HEK293T (cell line): ENCODE measurements at regions not wholly inside any gene's neighbourhood (a gene's known extent, or its start where the extent isn't known, plus 50 kb on each side); places are given as distances from the start of the nearest gene placed in this dataset.

Source experiments
- CTCF ChIA-PET: fragments of 350-600 bp; formaldehyde crosslinking; extraction: SDS; loops from one replicate; lab custom pipeline; 2021; ENCODE audit warnings: antibody characterized with exemption, inconsistent platforms; lab: Yijun Ruan, JAX
- POLR2A ChIA-PET: fragments of 350-600 bp; formaldehyde crosslinking; extraction: SDS; loops from one replicate; lab custom pipeline; 2020; ENCODE audit warnings: antibody characterized with exemption, inconsistent platforms; lab: Yijun Ruan, JAX
- DNase-seq: peaks from one replicate; pipeline ENCODE4 v3.0.0; 2012; ENCODE audit warnings: mixed read lengths; ENCODE audit errors: extremely low spot score
- ARNT ChIP-seq: fragments of 450-650 bp; IDR thresholded peaks from 2 replicates; pipeline ENCODE4 v1.6.1; 2017; ENCODE audit warnings: mild to moderate bottlenecking
- BHLHE40 ChIP-seq: fragments of 450-650 bp; IDR thresholded peaks from 2 replicates; pipeline ENCODE4 v1.6.1; 2016; ENCODE audit warnings: mild to moderate bottlenecking, moderate library complexity, borderline replicate concordance
- CTBP1 ChIP-seq: fragments of 450-650 bp; IDR thresholded peaks from 2 replicates; pipeline ENCODE4 v1.6.1; 2016; ENCODE audit warnings: borderline replicate concordance
- ELF4 ChIP-seq: fragments of 450-650 bp; IDR thresholded peaks from 2 replicates; pipeline ENCODE4 v1.6.1; 2017; ENCODE audit warnings: antibody characterized with exemption
- FOXA1 ChIP-seq: fragments of 450-650 bp; IDR thresholded peaks from 2 replicates; pipeline ENCODE4 v1.6.1; 2016; ENCODE audit warnings: mild to moderate bottlenecking
- FOXK2 ChIP-seq: fragments of 450-650 bp; IDR thresholded peaks from 2 replicates; pipeline ENCODE4 v1.6.1; 2016; ENCODE audit warnings: mild to moderate bottlenecking
- FOXM1 ChIP-seq: fragments of 450-650 bp; IDR thresholded peaks from 2 replicates; pipeline ENCODE4 v1.6.1; 2017; ENCODE audit warnings: mild to moderate bottlenecking, borderline replicate concordance
- HDGF ChIP-seq: fragments of 450-650 bp; IDR thresholded peaks from 2 replicates; pipeline ENCODE4 v1.6.1; 2017; ENCODE audit warnings: antibody characterized with exemption, borderline replicate concordance
- L3MBTL2 ChIP-seq: fragments of 450-650 bp; conservative IDR thresholded peaks from 2 replicates; pipeline ENCODE4 v1.6.1; 2016; ENCODE audit warnings: mild to moderate bottlenecking
- LEF1 ChIP-seq: fragments of 450-650 bp; IDR thresholded peaks from 2 replicates; pipeline ENCODE4 v1.6.1; 2017; ENCODE audit warnings: mild to moderate bottlenecking, borderline replicate concordance
- NFRKB ChIP-seq: fragments of 450-650 bp; IDR thresholded peaks from 2 replicates; pipeline ENCODE4 v1.6.1; 2016; ENCODE audit warnings: mild to moderate bottlenecking, moderate library complexity
- SP1 ChIP-seq: fragments of 450-650 bp; IDR thresholded peaks from 2 replicates; pipeline ENCODE4 v1.6.1; 2017
- SUZ12 ChIP-seq: fragments of 450-650 bp; IDR thresholded peaks from 2 replicates; pipeline ENCODE4 v1.6.1; 2016; ENCODE audit warnings: mild to moderate bottlenecking
- TARDBP ChIP-seq: fragments of 450-650 bp; IDR thresholded peaks from 2 replicates; pipeline ENCODE4 v1.6.1; 2016
- ZNF384 ChIP-seq: fragments of 450-650 bp; IDR thresholded peaks from 2 replicates; pipeline ENCODE4 v1.6.1; 2016
- TF ChIP-seq, protein P1 (sequence below): fragments of 450-650 bp; IDR thresholded peaks from 2 replicates; pipeline ENCODE4 v1.6.1; 2016

DNA sequence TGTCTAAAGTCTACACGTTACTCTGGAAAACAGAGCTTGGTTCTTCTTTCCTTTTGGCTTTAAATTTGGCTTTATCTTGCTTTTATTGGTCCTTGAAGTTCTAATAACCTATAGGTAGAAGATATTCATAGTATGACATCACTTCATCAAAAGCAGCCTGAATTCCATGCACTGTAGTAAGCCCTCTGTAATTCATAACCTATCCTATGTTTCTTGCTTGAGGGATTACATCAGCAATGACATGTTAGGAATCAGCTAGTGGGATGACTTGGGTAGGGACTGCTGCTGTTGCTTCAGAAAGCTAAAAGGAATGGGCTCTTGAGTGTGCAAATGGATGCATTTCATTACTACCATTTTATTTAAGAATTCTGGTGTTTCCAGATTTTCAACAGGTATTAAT lies 184.9 kb downstream of the PTEN start:
- POLR2A ChIA-PET, result no interaction called here
- DNase-seq, result no peak
- TF ChIP-seq SUZ12 (no peak), NFRKB (no peak), LEF1 (no peak), FOXA1 (no peak), FOXM1 (no peak), ARNT (no peak), BHLHE40 (no peak), HDGF (no peak), SP1 (no peak)
- CTCF ChIA-PET, result no interaction called here

DNA sequence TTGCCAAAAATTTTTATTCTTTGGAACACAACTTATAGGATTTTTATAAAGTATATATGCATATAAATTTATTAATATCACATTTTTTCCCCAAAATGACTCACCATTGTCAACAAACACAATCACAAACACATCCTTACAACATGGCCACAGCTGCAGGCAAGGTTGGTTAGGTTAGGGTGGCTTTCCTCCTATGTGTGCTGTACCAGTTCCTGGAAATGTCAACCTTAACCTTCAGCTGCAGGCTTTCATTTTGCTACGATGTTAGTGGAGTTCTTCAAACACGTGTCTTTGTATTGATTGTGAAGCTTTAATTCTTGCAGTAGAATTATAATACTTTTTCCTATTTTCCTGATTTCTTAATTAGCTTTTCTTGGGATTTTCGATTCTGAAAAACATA lies 185.8 kb downstream of the PTEN start:
- TF ChIP-seq FOXA1 (no peak), ZNF384 (no peak), FOXM1 (no peak), SP1 (no peak), ARNT (no peak), HDGF (no peak), ELF4 (no peak)
- TF ChIP-seq, protein P1, sequence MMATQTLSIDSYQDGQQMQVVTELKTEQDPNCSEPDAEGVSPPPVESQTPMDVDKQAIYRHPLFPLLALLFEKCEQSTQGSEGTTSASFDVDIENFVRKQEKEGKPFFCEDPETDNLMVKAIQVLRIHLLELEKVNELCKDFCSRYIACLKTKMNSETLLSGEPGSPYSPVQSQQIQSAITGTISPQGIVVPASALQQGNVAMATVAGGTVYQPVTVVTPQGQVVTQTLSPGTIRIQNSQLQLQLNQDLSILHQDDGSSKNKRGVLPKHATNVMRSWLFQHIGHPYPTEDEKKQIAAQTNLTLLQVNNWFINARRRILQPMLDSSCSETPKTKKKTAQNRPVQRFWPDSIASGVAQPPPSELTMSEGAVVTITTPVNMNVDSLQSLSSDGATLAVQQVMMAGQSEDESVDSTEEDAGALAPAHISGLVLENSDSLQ, result no peak
- no peak for DNase-seq
- ChIA-PET CTCF (interaction anchor here (0.6 kb wide), 1 partner anchor 505 kb away, joined by 3 read pairs; no protein-coding TSS in a partner anchor), POLR2A (no interaction called here)

DNA sequence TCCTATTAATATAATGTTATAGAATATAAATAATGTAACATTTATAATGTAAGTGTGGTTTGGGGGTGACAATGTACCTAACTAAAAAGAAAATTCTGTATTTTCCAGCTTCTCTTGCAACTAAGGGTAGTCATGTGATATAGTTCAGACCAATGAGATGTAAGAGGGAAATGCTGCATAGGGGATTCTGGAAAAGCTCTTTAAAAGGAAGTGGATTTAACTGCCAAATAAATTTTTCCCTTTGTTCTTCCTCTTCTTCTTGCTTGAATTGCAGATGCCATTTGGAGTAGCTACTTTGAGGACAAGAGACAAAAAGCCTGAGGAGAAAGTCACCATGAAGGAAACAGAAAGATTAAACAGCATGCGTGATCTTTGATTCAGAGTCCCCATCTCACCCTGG lies 194.3 kb downstream of the PTEN start:
- ChIA-PET POLR2A (no interaction called here), CTCF (no interaction called here)
- TF ChIP-seq FOXA1, result no peak
- no peak for DNase-seq

DNA sequence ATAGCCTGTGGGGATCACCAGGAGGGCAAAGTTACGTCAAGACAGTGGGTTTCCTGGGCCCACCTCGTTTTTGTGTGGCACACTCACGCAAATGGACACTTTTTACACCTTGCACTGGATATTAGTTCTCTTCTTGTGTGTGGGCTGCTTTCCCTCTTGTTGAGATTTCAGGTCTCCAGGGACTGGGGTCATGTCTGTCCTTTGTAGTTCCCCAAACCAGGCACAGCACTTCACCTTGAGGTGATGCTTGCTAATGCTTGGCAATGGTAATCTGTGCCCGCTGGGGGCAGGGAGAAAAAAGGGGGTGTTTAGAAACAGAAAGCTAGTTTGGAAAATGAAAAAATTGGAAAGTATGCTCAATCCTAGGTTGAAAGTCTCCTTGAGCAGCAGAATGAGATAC lies 195.3 kb downstream of the PTEN start:
- POLR2A ChIA-PET, result no interaction called here
- CTCF ChIA-PET, result no interaction called here

DNA sequence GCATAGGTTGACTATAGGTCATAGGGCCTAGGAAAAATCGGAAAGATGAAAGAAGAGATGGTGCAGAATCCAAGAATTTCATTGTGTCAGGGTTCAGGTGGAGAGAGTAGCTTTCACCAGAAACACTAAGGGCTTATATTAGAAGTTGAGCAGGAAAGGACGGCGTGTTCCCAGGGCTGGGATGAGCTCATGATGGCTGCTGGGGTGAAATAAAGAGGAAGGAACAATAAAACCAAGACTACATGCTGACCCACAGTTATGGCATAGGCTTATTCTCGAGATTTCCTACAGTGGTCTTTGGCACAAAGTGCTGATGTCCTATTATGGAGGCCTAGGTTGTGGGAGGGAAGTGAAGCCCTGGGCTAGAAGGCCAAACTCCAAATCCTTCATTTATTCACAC lies 195.8 kb downstream of the PTEN start:
- CTCF ChIA-PET, result no interaction called here
- POLR2A ChIA-PET, result no interaction called here
- no peak for DNase-seq
- no peak for TF ChIP-seq ELF4
- no peak for TF ChIP-seq HDGF
- no peak for TF ChIP-seq FOXM1
- TF ChIP-seq LEF1, result no peak
- TF ChIP-seq, protein P1, result no peak
- no peak for TF ChIP-seq SP1
- no peak for TF ChIP-seq FOXA1
- TF ChIP-seq CTBP1, result no peak
- no peak for TF ChIP-seq ZNF384
- no peak for TF ChIP-seq ARNT
- no peak for TF ChIP-seq NFRKB
- no peak for TF ChIP-seq SUZ12
- no peak for TF ChIP-seq BHLHE40
- no peak for TF ChIP-seq FOXK2
- no peak for TF ChIP-seq L3MBTL2
- TF ChIP-seq TARDBP, result no peak

More for the DNA sequence above, 195.3 kb downstream of the PTEN start:
- TF ChIP-seq SUZ12, result no peak
- TF ChIP-seq ZNF384, result no peak
- TF ChIP-seq FOXA1, result no peak
- TF ChIP-seq L3MBTL2, result no peak
- TF ChIP-seq BHLHE40, result no peak
- TF ChIP-seq ELF4, result no peak
- no peak for TF ChIP-seq CTBP1
- TF ChIP-seq LEF1, result no peak
- TF ChIP-seq TARDBP, result no peak
- TF ChIP-seq NFRKB, result no peak
- no peak for TF ChIP-seq HDGF
- TF ChIP-seq FOXM1, result no peak
- TF ChIP-seq, protein P1, result no peak
- TF ChIP-seq FOXK2, result no peak
- no peak for TF ChIP-seq ARNT
- TF ChIP-seq SP1, result no peak
- no peak for DNase-seq

DNA sequence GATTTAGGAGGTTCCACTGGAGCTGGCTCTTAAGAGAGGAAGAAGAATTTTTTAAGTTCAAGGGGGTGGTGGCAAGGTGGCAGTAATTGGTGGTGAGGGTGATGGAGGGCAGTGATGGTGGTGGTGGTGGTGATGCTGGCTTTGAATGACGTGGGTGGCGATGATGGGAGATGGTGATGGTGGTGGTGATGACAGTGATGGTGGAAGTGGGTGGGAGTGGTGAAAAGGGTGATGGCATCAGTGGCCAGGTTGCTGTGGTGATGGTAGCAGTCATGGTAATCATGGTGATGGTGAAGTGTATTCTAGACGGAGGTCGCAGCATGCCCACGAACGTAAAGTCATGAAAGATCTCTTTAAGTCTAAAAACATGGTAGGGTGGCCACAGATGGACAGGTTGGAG lies 197.3 kb downstream of the PTEN start:
- ChIA-PET POLR2A (no interaction called here), CTCF (no interaction called here)
- TF ChIP-seq SUZ12 (no peak), HDGF (no peak), FOXA1 (no peak), L3MBTL2 (no peak), NFRKB (no peak)

DNA sequence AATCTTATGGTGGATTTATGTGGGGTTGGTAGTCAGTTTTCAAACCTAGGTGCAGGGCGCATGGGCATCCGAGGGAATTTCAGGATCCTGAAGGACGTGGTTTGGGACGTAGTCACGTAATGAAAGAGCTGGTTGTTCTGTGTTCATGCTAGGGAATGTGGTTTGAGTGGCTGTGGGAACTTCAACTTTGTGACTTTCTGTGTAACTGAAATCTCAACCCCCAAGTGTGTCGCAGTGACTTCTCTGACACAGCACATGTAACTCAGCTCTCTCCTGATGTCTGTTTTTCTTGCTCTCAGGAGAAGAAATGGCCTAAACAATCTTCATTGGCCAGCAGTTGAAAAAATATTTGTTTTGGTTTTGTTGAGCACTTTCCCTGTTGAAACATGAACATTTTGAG lies 199.0 kb downstream of the PTEN start:
- ChIA-PET POLR2A (no interaction called here), CTCF (no interaction called here)
- TF ChIP-seq LEF1, result no peak
- TF ChIP-seq, protein P1, result no peak
- no peak for TF ChIP-seq FOXK2
- no peak for TF ChIP-seq NFRKB
- TF ChIP-seq BHLHE40, result no peak
- no peak for TF ChIP-seq TARDBP
- no peak for TF ChIP-seq FOXA1
- no peak for TF ChIP-seq FOXM1
- TF ChIP-seq CTBP1, result no peak
- TF ChIP-seq HDGF, result no peak
- TF ChIP-seq ELF4, result no peak
- TF ChIP-seq ZNF384, result no peak
- TF ChIP-seq SP1, result no peak
- no peak for TF ChIP-seq ARNT
- no peak for TF ChIP-seq SUZ12
- DNase-seq, result no peak

More for the DNA sequence above, 197.3 kb downstream of the PTEN start:
- DNase-seq, result no peak
